NCI-H526 (cell line): ENCODE measurements at regions not wholly inside any gene's neighbourhood (a gene's known extent, or its start where the extent isn't known, plus 50 kb on each side); places are given as distances from the start of the nearest gene placed in this dataset.
"Not testable (repeated sequence)": the region's sequence is repeated elsewhere in the genome, so short reads cannot be mapped to it uniquely, and the experiment has no call there.

Source experiments
- DNase-seq, 2 experiments: peaks; one replicate each; lab custom pipeline; 2025; lab: John Stamatoyannopoulos, UW

- no peak for DNase-seq
These were observed 52.2 kb upstream of the FAT1 start for GRCh38 chr4:186775902-186776301.

GRCh38 chr4:186778134-186778533 lies 54.5 kb upstream of the FAT1 start:
- no peak for DNase-seq

- DNase-seq = no peak
These were observed 56.8 kb upstream of the FAT1 start for GRCh38 chr4:186780291-186781031.

DNA sequence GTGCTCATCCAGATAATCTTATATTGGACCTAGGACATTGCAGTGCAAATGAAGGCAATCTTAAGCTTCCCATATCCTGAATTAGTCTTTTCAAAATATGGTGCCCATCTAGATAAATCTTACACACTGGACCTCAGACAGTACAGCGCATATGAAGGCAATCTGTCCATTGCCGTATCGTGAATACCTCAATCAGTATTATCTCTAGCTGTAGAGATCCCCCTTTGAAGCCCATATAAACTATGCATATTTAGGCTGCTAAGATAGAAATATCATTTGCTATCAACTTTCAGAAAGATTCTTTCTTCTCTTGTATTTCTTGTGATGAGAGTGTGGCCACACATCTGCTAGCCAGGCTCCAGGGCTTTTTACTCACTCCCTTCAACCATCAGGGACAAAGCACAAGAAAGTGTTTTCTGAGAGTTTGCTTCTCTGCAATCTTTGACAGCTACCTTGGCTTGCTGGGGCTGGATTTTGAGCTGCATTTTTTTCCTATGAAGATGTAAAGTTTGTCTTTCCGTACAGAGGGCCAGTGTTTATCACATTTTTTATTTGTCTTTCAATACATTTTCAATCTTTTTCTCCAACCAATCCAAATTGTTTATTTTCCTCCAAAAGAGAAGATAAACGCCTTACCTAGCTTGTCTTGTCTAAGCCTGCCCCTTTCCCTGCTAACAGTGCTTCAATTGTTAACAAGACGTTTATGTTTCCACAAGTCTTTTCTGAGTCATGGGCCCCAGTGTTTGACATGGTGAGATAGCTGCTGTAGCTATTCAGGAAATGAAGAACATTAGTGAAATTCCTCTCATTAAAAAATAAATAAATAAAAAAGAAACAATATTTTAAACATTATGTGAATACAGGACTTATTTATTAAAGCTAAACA lies 57.6 kb upstream of the FAT1 start:
- DNase-seq = peak in 1 of 2 experiments; percentile 6

DNA sequence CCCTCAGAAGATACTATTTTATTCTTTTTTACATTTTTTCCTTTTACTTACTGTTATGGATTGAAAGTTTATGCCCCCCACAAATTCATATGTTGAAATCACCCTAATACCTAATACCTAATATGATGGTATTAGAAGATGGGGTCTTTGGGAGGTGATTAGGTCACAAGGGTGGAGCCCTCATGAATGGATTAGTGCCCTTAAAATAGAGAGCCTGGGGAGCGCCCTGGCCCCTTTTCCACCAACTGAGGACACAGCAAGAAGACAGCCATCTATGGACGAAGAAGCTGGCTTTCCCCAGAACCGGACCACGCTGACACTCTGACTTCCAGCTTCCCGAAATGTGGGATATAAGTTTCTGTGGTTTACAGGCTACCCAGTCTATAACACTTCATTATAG lies 58.6 kb upstream of the FAT1 start:
- DNase-seq = no peak

DNA sequence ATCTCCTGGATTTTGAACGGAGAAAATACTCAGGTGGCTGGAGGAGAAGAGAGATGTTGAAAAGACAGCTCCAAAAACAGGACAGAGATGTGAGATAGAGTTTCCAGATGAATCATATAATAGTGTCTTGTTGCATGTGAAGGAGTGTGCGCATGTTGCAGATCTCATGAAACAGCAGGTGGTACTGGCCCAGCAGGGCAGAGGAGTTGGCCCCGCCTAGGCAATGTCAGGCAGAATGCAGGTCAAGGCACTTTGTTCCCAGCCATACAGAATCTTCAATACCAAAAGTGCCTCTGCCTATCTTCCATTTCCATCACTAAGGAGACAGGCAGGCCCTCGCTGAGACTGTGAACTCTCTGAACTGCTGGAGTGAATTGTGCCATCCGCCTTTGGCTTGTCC lies 63.9 kb upstream of the FAT1 start:
- no peak for DNase-seq

DNA sequence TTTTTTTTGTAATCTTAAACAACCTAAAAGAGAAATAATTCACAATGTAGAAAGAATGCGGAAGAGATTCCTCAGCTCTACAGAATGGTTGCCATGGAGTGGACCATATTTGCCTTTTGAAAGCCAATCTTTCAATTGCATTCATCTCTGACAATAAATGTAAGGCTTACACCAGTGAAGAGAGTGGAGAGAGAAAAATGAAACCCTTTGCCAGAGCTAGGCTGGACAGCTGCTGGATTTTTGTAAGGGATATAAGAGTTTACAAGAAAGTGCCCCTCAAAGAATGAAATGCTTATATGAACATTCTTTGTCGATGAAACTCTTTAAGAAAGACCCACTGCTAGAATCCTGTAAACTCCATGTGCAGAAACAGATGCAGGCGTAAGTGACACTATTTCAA lies 66.0 kb upstream of the FAT1 start:
- DNase-seq = no peak

DNA sequence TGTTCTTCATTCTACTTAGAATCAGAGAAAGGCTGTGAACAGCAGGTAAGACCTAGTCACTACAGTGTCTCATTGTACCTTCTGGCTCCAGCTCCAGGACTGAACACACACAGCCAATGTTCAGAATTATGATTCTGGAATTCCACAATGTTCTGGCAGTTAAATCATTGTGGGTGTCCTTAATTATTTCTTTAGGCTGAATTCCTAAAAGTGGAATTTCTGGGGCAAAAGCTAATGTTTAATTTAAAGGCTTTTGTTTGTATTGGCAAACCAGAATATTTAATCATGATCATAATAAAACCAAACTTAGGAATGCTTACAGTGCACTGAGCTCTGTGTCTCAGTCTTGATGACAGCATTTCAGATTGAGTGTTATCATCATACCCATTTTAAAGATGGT lies 67.0 kb upstream of the FAT1 start:
- DNase-seq = no peak

- peak; percentile 37 to 51 for DNase-seq
These were observed 69.2 kb upstream of the FAT1 start for GRCh38 chr4:186792728-186793366.

- DNase-seq = no peak
These were observed 75.4 kb upstream of the FAT1 start for GRCh38 chr4:186798951-186799659.

DNA sequence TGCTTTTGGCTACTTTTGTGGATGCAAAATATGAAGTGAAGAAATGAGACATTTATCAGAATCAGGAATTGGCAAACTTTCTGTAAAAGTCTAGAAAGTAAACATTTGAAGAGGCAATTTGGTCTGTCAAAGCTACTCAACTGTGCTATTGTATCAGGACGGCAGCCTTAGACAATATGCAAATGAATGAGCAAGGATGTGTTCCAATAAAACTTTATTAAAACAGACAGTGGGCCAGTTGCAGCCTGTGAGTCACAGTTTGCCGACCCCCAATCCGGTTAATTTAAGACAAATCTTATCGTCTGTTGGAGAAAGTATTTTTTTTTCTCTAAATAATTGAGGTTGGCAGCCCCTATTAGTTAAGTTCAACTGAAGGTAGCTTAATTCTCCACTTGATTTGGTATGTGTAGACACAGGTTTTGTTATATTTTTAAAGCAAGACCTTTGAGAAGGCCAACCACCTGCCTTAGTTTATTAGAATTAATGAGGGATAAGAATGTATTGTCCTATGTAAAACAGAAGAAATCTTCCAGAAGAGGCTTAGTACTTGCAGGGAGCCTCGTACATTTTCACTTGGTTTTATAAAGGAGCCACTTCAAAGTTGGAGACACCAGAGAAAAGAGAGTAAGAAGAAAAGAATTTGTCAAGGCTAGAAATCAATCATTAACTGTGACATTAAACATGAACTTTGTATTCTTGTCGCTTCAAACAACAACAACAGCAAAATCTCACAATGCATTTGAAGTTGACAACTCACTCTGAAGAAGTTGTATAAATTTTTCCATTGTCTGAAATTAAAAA lies 81.6 kb upstream of the FAT1 start:
- no peak for DNase-seq

- not testable (repeated sequence) for DNase-seq
These were observed 82.3 kb upstream of the FAT1 start for GRCh38 chr4:186805917-186806316.

GRCh38 chr4:186806679-186807421 lies 83.2 kb upstream of the FAT1 start:
- DNase-seq = no peak

DNA sequence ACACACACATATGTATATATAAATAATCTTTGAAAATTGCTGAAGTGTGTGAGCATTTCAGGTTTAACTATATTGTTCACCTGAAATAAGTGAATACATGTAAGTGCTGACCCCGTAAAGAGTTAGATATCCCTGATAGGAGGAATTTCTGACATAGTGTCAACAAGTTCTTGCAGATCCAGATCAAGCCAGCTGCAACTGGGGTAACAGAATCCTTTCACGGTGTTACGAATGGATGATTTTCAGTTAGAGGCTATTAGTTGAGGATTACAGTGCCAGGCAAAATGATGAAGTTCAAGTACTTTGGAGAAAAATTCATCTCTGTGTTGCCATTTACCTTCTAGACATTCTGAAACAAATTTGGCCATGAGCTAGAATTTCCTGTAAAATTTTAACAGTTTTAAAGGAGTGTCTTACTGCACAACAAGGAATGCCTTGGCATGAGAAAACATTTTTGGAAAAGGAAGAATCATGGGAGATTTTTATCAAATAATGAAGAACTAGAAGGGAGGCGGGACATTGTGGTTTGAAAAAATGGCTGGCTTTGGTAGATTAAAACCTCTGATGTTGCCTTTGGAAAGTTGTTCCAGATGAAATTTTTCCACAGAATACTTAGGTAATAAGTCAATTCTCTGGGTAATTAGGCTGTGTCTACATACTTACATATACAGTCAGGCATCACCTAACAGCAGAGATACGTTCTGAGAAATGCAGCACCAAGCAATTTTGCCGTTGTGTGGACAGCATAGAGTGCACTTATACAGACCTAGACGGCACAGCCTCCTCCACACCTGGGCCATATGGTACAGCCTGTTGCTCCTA lies 84.4 kb upstream of the FAT1 start:
- no peak for DNase-seq

GRCh38 chr4:186808630-186809018 lies 85.0 kb upstream of the FAT1 start:
- DNase-seq = no peak

GRCh38 chr4:186809070-186809469 lies 85.4 kb upstream of the FAT1 start:
- no peak for DNase-seq

DNA sequence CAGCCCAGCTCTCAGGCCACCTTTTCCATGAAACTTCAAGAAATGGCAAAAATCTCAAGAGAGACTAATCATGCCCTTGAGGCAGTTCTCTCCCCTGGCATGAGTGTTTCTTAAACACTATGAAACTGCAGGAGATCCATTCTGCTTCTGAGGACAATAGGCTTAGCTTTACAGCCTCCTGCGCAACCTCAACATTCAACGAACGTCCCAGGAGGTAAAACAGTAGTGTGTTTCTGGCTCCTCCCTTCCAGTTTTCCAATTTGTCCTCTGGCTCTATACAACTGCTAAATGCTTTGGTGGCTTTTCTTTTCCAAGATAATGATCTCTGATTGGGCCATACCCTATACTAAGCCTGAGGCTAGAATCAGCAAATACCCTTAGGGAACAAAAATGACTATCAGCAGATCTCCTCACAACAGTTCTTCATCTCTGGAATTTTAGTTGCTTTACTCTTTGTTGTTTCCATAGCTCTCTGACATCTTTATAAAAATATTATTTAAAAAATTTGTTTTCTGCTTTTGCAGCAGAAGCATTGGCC lies 87.0 kb upstream of the FAT1 start:
- DNase-seq = no peak

DNA sequence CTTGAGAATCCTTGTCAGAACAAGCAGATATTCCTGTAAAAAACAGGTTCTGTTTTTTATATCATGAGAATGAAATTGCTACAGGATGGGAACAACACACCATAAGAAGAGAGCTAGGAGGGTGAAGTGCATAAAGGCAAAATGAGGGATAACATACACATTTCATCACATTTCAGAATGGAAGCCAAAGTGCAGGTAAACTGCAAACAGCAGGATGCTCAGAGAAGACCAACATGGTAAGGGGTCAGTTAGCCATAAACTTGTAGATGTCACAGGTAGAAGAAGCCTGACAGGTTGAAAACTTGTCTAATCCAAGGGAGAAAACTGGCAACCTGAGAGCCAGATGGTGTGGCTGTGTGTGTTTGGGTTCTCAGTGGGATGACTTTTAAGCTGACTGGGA lies 88.9 kb upstream of the FAT1 start:
- DNase-seq = no peak

DNA sequence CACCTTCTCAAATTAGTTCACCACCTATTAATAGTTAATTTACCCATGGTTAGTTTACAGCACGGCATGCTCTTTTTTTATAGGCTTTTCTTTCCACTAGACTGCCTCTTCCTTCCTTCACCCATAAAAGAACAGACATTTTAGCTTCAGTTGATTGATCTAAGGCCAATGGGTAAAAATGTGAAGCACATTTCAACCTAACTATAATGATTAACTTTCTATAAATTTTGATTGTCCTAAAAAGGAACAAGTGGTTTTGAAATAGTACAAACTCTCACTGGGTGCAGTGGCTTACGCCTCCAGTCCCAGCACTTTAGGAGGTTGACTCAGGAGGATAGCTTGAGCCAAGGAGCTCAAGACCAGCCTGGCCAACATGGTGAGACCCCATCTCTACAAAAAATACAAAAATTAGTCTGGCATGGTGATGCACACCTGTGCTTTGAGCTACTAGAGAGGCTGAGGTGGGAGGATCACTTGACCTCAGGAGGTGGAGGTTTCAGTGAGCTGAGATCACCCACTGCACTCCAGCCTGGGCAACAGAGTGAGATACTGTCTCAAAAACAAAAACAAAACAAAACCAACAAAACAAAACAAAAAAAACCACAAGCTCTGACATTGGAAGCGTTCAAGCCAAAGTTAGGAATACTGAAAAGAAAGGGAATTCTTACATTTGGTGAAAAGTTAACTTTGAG lies 89.9 kb upstream of the FAT1 start:
- DNase-seq = no peak
